ENCODE measurements at regions not wholly inside any gene's neighbourhood (a gene's known extent, or its start where the extent isn't known, plus 50 kb on each side); places are given as distances from the start of the nearest gene placed in this dataset.

GRCh38 chr5:91706785-91707520 lies 323.8 kb upstream of the ARRDC3 start:
- Mint-ChIP-seq H3K4me1 (ENCODE audit: low read depth) (no peaks in the 10 kb centered on the region), H3K36me3 (no peaks in the 10 kb centered on the region), H3K27me3 (no peaks in the 10 kb centered on the region), H3K9me3 (ENCODE audit: low read depth) (no peaks in the 10 kb centered on the region), H3K27ac (no peak overlapping the region), H3K4me3 (no peak overlapping the region)

- no peak overlapping the region for H3K4me3 Mint-ChIP-seq
- H3K36me3 Mint-ChIP-seq, result no peaks in the 10 kb centered on the region
- no peaks in the 10 kb centered on the region for H3K4me1 Mint-ChIP-seq (ENCODE audit: low read depth)
- no peaks in the 10 kb centered on the region for H3K27me3 Mint-ChIP-seq
- H3K9me3 Mint-ChIP-seq (ENCODE audit: low read depth), result no peaks in the 10 kb centered on the region
- H3K27ac Mint-ChIP-seq, result no peak overlapping the region
Observed at GRCh38 chr5:91703128-91703527, 320.0 kb upstream of the ARRDC3 start.

GRCh38 chr5:91699429-91699828 lies 316.3 kb upstream of the ARRDC3 start:
- Mint-ChIP-seq H3K36me3 (no peaks in the 10 kb centered on the region), H3K4me1 (ENCODE audit: low read depth) (no peaks in the 10 kb centered on the region), H3K27me3 (peaks cover 1% of the 10 kb centered on the region), H3K27ac (no peak overlapping the region), H3K4me3 (no peak overlapping the region), H3K9me3 (ENCODE audit: low read depth) (peaks cover 11% of the 10 kb centered on the region)

DNA sequence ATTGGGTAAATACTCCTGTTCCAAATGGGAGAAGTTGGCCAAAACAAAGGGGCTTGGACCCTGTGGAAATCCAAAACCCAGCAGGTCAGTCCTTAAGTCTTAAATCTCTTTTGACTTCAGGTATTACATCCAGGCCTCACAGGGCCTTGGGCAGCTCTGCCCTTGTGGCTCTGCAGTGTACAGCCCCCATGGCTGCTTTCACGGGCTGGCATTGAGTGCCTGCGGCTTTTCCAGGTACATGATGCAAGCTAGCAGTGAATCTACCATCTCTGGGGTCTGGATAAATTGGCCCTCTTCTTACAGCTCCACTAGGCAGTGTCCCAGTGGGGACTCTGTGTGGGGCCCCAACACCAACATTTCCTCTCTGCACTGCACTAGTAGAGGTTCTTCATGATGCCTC lies 308.5 kb upstream of the ARRDC3 start:
- Mint-ChIP-seq H3K27ac (no peak overlapping the region), H3K4me3 (no peak overlapping the region), H3K4me1 (ENCODE audit: low read depth) (no peaks in the 10 kb centered on the region), H3K9me3 (ENCODE audit: low read depth) (peaks cover 21% of the 10 kb centered on the region), H3K36me3 (no peaks in the 10 kb centered on the region), H3K27me3 (peaks cover 1% of the 10 kb centered on the region)

DNA sequence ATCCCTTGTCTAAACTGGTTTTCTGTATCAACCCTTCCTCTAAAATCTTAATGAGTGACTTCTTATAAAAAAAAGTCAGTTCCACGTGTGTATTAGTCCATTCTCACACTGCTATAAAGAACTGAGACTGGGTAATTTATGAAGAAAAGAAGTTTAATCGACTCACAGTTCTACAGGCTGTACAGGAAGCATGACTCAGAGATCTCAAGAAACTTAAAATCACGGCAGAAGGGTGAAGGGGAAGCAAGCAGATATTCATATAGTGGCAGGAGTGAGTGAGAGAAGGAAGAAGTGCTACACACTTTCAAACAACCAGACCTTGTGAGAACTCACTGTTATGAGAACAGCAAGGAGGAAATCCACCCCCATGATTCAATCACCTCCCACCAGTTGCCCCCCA lies 307.8 kb upstream of the ARRDC3 start:
- Mint-ChIP-seq H3K4me3 (no peak overlapping the region), H3K27me3 (peaks cover 1% of the 10 kb centered on the region), H3K36me3 (no peaks in the 10 kb centered on the region), H3K27ac (no peak overlapping the region), H3K4me1 (ENCODE audit: low read depth) (no peaks in the 10 kb centered on the region), H3K9me3 (ENCODE audit: low read depth) (peaks cover 16% of the 10 kb centered on the region)

- no peaks in the 10 kb centered on the region for H3K27me3 Mint-ChIP-seq
- no peak overlapping the region for H3K4me3 Mint-ChIP-seq
- no peaks in the 10 kb centered on the region for H3K4me1 Mint-ChIP-seq (ENCODE audit: low read depth)
- H3K27ac Mint-ChIP-seq, result no peak overlapping the region
- H3K36me3 Mint-ChIP-seq, result no peaks in the 10 kb centered on the region
- H3K9me3 Mint-ChIP-seq (ENCODE audit: low read depth), result peaks cover under 1% of the 10 kb centered on the region
Observed at GRCh38 chr5:91687430-91687829, 304.3 kb upstream of the ARRDC3 start.

DNA sequence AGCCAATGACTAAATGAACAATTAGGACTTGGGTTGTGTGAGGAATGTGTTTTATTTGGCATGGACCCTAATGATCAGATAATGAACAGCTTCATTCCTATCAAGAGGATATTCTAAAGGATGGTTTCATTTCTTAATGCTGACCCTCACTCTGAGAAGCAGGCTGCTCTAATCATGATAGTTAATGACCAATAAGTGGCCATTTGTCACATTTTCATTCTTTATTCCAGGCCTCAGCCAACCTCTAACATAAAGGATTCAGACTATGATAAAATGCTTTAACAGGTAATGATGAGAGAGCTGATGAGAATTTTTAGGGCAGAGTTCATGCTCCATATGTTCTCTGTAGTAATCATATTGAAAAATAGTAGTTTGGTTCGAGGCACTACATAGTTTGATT lies 301.5 kb upstream of the ARRDC3 start:
- H3K4me3 Mint-ChIP-seq, result no peak overlapping the region
- H3K27me3 Mint-ChIP-seq, result no peaks in the 10 kb centered on the region
- no peaks in the 10 kb centered on the region for H3K36me3 Mint-ChIP-seq
- no peaks in the 10 kb centered on the region for H3K9me3 Mint-ChIP-seq (ENCODE audit: low read depth)
- H3K4me1 Mint-ChIP-seq (ENCODE audit: low read depth), result no peaks in the 10 kb centered on the region
- no peak overlapping the region for H3K27ac Mint-ChIP-seq

GRCh38 chr5:91670563-91670962 lies 287.4 kb upstream of the ARRDC3 start:
- Mint-ChIP-seq H3K27me3 (peaks cover 3% of the 10 kb centered on the region), H3K4me1 (ENCODE audit: low read depth) (no peaks in the 10 kb centered on the region), H3K4me3 (no peak overlapping the region)

DNA sequence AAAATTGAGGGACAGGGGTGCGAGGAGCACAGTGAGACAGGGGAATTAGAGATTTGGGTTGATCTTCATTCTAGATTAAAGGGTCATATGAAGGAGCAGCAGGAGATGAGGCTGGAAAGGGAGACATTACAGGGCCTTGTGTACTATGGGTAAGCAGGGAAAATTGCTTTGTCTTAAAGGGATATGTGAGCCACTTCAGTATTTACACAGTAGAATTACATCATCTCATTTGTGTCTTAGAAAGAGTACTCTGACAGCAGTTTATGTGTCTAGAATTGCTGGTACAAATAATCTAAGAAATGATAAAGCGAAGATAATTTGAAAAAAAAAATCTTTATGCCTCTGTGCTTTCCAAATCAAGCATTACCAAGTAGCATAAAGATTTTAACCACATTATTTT lies 287.0 kb upstream of the ARRDC3 start:
- Mint-ChIP-seq H3K27ac (no peak overlapping the region), H3K36me3 (no peaks in the 10 kb centered on the region), H3K27me3 (peaks cover 3% of the 10 kb centered on the region), H3K4me1 (ENCODE audit: low read depth) (no peaks in the 10 kb centered on the region), H3K4me3 (no peak overlapping the region), H3K9me3 (ENCODE audit: low read depth) (no peaks in the 10 kb centered on the region)

More at GRCh38 chr5:91670563-91670962, 287.4 kb upstream of the ARRDC3 start:
- Mint-ChIP-seq H3K27ac (no peak overlapping the region), H3K36me3 (no peaks in the 10 kb centered on the region), H3K9me3 (ENCODE audit: low read depth) (no peaks in the 10 kb centered on the region)

DNA sequence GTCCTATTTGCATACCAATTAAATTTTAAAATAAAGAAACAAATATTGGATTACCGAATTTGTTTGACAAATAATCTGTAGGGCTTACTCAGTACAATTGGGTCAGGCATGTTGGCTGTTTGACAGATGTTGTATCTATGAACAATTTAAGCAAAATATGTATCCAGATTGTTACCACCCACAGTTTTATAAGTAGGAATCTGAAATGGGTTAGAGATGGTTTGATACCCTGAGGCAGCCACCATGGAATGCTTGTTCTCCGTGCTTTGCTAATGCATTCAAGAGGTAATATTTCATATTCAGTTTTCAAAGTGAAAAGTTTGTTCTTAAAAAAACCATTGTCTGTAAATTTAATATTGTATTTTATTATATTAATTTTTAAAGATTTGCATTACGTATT lies 285.1 kb upstream of the ARRDC3 start:
- no peaks in the 10 kb centered on the region for H3K36me3 Mint-ChIP-seq
- H3K27me3 Mint-ChIP-seq, result peaks cover 3% of the 10 kb centered on the region
- H3K27ac Mint-ChIP-seq, result no peak overlapping the region
- no peak overlapping the region for H3K4me3 Mint-ChIP-seq
- H3K9me3 Mint-ChIP-seq (ENCODE audit: low read depth), result no peaks in the 10 kb centered on the region
- H3K4me1 Mint-ChIP-seq (ENCODE audit: low read depth), result no peaks in the 10 kb centered on the region

DNA sequence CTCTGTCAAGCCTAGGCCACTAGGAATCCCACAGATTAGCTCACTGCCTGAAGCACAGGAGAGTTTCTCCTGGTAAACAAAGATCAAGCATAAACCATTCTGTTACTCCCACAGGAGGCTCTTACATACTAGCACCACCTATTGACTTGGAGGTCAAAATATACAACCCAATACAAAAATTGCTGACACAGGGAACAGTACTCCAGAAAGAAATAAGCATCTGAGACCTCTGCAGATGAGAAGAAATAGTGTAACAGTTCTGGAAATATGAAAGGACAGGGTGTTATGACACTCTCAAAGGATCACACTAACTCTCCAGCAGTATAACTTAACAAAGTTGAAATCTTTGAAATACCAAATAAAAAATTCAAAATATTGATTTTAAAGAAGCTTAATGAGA lies 269.6 kb upstream of the ARRDC3 start:
- Mint-ChIP-seq H3K27ac (no peak overlapping the region), H3K36me3 (peaks cover 3% of the 10 kb centered on the region), H3K4me1 (ENCODE audit: low read depth) (no peaks in the 10 kb centered on the region), H3K4me3 (no peak overlapping the region), H3K27me3 (peaks cover 8% of the 10 kb centered on the region), H3K9me3 (ENCODE audit: low read depth) (peaks cover 13% of the 10 kb centered on the region)

DNA sequence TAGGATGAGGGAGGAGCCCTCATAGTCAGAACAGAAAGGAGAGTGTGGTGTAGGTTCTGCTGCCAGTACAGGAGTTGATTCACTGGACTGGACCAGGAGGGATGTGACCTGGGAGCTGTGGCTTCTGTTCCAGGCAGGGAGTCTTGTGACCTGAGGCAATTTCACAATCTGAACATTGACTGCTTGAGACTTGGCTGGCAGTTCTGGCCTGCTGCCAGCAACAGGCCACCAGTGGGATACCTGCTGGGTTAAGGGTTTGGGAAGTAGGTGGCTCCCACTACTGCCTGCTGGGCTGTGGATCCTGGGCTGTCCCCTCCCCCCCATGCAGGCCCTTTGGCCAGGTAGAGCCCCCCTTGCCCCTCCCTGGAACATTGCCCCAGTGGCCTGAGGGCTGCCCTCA lies 268.6 kb upstream of the ARRDC3 start:
- Mint-ChIP-seq H3K4me3 (no peak overlapping the region), H3K36me3 (peaks cover 3% of the 10 kb centered on the region), H3K4me1 (ENCODE audit: low read depth) (no peaks in the 10 kb centered on the region), H3K9me3 (ENCODE audit: low read depth) (peaks cover 10% of the 10 kb centered on the region), H3K27ac (no peak overlapping the region), H3K27me3 (peaks cover 9% of the 10 kb centered on the region)

DNA sequence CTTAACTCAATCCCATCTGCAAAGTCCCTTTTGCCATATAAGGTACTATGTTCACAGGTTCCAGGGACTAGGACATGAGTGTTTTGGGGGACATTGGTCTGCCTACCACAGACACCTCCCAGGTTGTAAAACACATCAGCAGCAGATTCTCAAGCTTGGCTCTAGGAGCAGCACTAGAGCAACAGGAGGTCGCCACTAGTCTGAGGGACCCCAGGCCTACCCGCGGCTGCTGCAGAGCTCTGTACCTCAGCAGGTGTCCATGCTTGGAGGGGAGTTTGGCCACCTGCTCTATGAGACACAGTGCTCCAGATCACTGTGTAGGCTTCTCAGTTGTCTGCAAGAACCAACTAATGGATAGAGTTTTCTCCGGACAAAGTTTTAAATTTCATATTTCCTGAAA lies 262.2 kb upstream of the ARRDC3 start:
- H3K27ac Mint-ChIP-seq, result no peak overlapping the region
- H3K4me1 Mint-ChIP-seq (ENCODE audit: low read depth), result no peaks in the 10 kb centered on the region
- peaks cover 6% of the 10 kb centered on the region for H3K27me3 Mint-ChIP-seq
- H3K4me3 Mint-ChIP-seq, result no peak overlapping the region
- no peaks in the 10 kb centered on the region for H3K9me3 Mint-ChIP-seq (ENCODE audit: low read depth)
- H3K36me3 Mint-ChIP-seq, result no peaks in the 10 kb centered on the region

GRCh38 chr5:91643797-91644196 lies 260.7 kb upstream of the ARRDC3 start:
- no peaks in the 10 kb centered on the region for H3K4me1 Mint-ChIP-seq (ENCODE audit: low read depth)
- H3K27me3 Mint-ChIP-seq, result peaks cover 2% of the 10 kb centered on the region
- H3K36me3 Mint-ChIP-seq, result no peaks in the 10 kb centered on the region
- H3K9me3 Mint-ChIP-seq (ENCODE audit: low read depth), result no peaks in the 10 kb centered on the region
- no peak overlapping the region for H3K27ac Mint-ChIP-seq
- H3K4me3 Mint-ChIP-seq, result no peak overlapping the region

- H3K27me3 Mint-ChIP-seq, result peaks cover 2% of the 10 kb centered on the region
- H3K36me3 Mint-ChIP-seq, result no peaks in the 10 kb centered on the region
- H3K27ac Mint-ChIP-seq, result no peak overlapping the region
- no peak overlapping the region for H3K4me3 Mint-ChIP-seq
- no peaks in the 10 kb centered on the region for H3K4me1 Mint-ChIP-seq (ENCODE audit: low read depth)
- H3K9me3 Mint-ChIP-seq (ENCODE audit: low read depth), result no peaks in the 10 kb centered on the region
Observed at GRCh38 chr5:91642581-91642980, 259.5 kb upstream of the ARRDC3 start.

DNA sequence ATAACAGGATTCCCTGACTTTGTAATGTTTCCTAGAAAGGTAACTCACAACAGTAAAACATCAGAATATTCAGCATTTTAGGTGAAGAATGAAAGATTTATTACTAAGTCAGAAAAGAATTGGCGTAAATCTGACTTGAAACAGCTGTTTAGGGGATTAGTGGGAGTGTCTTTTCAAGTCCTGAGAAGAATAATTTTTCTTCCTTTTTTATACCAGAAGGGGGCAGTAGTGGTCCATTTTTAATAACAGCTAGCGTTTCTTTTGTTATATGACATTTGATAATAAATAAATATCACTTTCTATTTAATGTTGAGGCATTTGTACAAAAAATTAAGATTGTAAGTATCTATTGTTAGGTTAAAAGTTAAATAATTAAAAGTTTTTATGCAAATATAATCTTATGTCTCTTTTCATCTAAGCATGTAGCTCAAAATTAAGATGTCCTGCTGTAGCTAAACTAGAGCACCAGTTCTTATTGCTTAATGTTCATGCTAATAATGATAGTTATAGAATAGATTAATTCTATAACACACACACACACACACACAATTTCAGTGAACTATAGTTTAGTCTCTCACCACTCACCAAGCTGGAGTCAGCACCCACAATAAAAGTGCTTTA lies 258.7 kb upstream of the ARRDC3 start:
- Mint-ChIP-seq H3K4me1 (ENCODE audit: low read depth) (no peaks in the 10 kb centered on the region), H3K36me3 (no peaks in the 10 kb centered on the region), H3K27ac (no peak overlapping the region), H3K4me3 (no peak overlapping the region), H3K9me3 (ENCODE audit: low read depth) (no peaks in the 10 kb centered on the region), H3K27me3 (no peaks in the 10 kb centered on the region)
